ENCODE measurements at regions not wholly inside any gene's neighbourhood (a gene's known extent, or its start where the extent isn't known, plus 50 kb on each side); places are given as distances from the start of the nearest gene placed in this dataset.

GRCh38 chr7:29629507-29629906 lies 65.9 kb downstream of the PRR15 start:
- no peak for TF ChIP-seq CTCF (IDR thresholded peaks at IDR 0.05)
- TF ChIP-seq POLR2A (IDR thresholded peaks at IDR 0.05): no peak

Measured in testis (tissue), 2 donors.